ENCODE measurements at regions not wholly inside any gene's neighbourhood (a gene's known extent, or its start where the extent isn't known, plus 50 kb on each side); places are given as distances from the start of the nearest gene placed in this dataset.

- no peak for DNase-seq (ENCODE audit: low read depth, low spot score)
- Mint-ChIP-seq H3K27me3 (ENCODE audit: low read depth) (peaks cover 5% of the 10 kb centered on the region), H3K9me3 (no peaks in the 10 kb centered on the region), H3K36me3 (ENCODE audit: low read depth) (no peaks in the 10 kb centered on the region), H3K4me1 (no peaks in the 10 kb centered on the region), H3K27ac (ENCODE audit: unreplicated experiment) (no peak overlapping the region), H3K4me3 (no peak overlapping the region)
- TF ChIP-seq CTCF (conservative IDR thresholded peaks at IDR 0.05) = no peak
These were observed 340.8 kb downstream of the RDH14 start for GRCh38 chr2:18219676-18220075.

- Mint-ChIP-seq H3K27me3 (ENCODE audit: low read depth) (peaks cover 11% of the 10 kb centered on the region), H3K36me3 (ENCODE audit: low read depth) (no peaks in the 10 kb centered on the region), H3K27ac (ENCODE audit: unreplicated experiment) (no peak overlapping the region), H3K4me1 (no peaks in the 10 kb centered on the region), H3K9me3 (no peaks in the 10 kb centered on the region), H3K4me3 (no peak overlapping the region)
- no peak for DNase-seq (ENCODE audit: low read depth, low spot score)
- no peak for TF ChIP-seq CTCF (conservative IDR thresholded peaks at IDR 0.05)
These were observed 339.9 kb downstream of the KCNS3 start for GRCh38 chr2:18218160-18218933.

- TF ChIP-seq CTCF (conservative IDR thresholded peaks at IDR 0.05) = no peak
- Mint-ChIP-seq H3K36me3 (ENCODE audit: low read depth) (no peaks in the 10 kb centered on the region), H3K27me3 (ENCODE audit: low read depth) (peaks cover 32% of the 10 kb centered on the region), H3K4me1 (no peaks in the 10 kb centered on the region), H3K9me3 (no peaks in the 10 kb centered on the region), H3K4me3 (no peak overlapping the region), H3K27ac (ENCODE audit: unreplicated experiment) (no peak overlapping the region)
- DNase-seq (ENCODE audit: low read depth, low spot score) = no peak
These were observed 336.5 kb downstream of the KCNS3 start for GRCh38 chr2:18214936-18215335.

- Mint-ChIP-seq H3K27ac (ENCODE audit: unreplicated experiment) (no peak overlapping the region), H3K27me3 (ENCODE audit: low read depth) (peaks cover 38% of the 10 kb centered on the region)
These were observed 335.5 kb downstream of the KCNS3 start for GRCh38 chr2:18213986-18214385.

GRCh38 chr2:18209934-18210639, 331.6 kb downstream of the KCNS3 start:
- no peak overlapping the region for H3K4me3 Mint-ChIP-seq
- TF ChIP-seq CTCF (conservative IDR thresholded peaks at IDR 0.05) = no peak
- no peak overlapping the region for H3K27ac Mint-ChIP-seq (ENCODE audit: unreplicated experiment)
- H3K36me3 Mint-ChIP-seq (ENCODE audit: low read depth) = no peaks in the 10 kb centered on the region
- H3K4me1 Mint-ChIP-seq = no peaks in the 10 kb centered on the region
- no peaks in the 10 kb centered on the region for H3K9me3 Mint-ChIP-seq
- no peak for DNase-seq (ENCODE audit: low read depth, low spot score)
- peaks cover 60% of the 10 kb centered on the region for H3K27me3 Mint-ChIP-seq (ENCODE audit: low read depth)

More at GRCh38 chr2:18213986-18214385, 335.5 kb downstream of the KCNS3 start:
- no peak for DNase-seq (ENCODE audit: low read depth, low spot score)
- no peaks in the 10 kb centered on the region for H3K36me3 Mint-ChIP-seq (ENCODE audit: low read depth)
- H3K4me1 Mint-ChIP-seq = no peaks in the 10 kb centered on the region
- H3K9me3 Mint-ChIP-seq = no peaks in the 10 kb centered on the region
- no peak overlapping the region for H3K4me3 Mint-ChIP-seq
- no peak for TF ChIP-seq CTCF (conservative IDR thresholded peaks at IDR 0.05)

All from neural crest cell (in vitro differentiated cells).